GM23338 (cell line): ENCODE measurements at regions not wholly inside any gene's neighbourhood (a gene's known extent, or its start where the extent isn't known, plus 50 kb on each side); places are given as distances from the start of the nearest gene placed in this dataset.

ENCODE experiments used
- ATAC-seq: fragments of 200-7000 bp; cut with Tn5 transposase; 3 replicates; pipeline ENCODE4 v1.9.1; 2020
- DNase-seq: peaks from one replicate; pipeline ENCODE4 v3.0.0-alpha.2; 2015; ENCODE audit warnings: low spot score
- H2AFZ ChIP-seq: fragments of 200-600 bp; sonication (generic); 2 replicates; pipeline ENCODE4 v1.8.0; 2016; ENCODE audit warnings: antibody characterized with exemption, mild to moderate bottlenecking, moderate library complexity
- H3F3A ChIP-seq: fragments of 200-600 bp; sonication (generic); replicated peaks from 2 replicates; pipeline ENCODE4 v1.8.0; 2017; ENCODE audit warnings: antibody characterized with exemption, mixed run types, low read depth
- H3K27ac ChIP-seq: fragments of 200-600 bp; sonication (generic); 2 replicates; pipeline ENCODE4 v1.6.1; 2016; ENCODE audit warnings: low read depth
- H3K27me3 ChIP-seq: fragments of 200-600 bp; sonication (generic); 2 replicates; pipeline ENCODE4 v1.8.0; 2016; ENCODE audit warnings: mild to moderate bottlenecking, mixed run types, moderate library complexity; ENCODE audit not compliant: insufficient read depth
- H3K36me3 ChIP-seq: fragments of 200-600 bp; sonication (generic); 2 replicates; pipeline ENCODE4 v1.8.0; 2016; ENCODE audit warnings: mild to moderate bottlenecking; ENCODE audit not compliant: insufficient read depth
- H3K4me1 ChIP-seq: fragments of 200-600 bp; sonication (generic); 2 replicates; pipeline ENCODE4 v1.8.0; 2016; ENCODE audit warnings: mild to moderate bottlenecking, moderate library complexity; ENCODE audit not compliant: insufficient read depth
- H3K4me2 ChIP-seq: fragments of 200-600 bp; sonication (generic); 2 replicates; pipeline ENCODE4 v1.7.1; 2017; ENCODE audit warnings: mixed run types
- H3K4me3 ChIP-seq: fragments of 200-600 bp; sonication (generic); 2 replicates; pipeline ENCODE4 v1.6.1; 2016; ENCODE audit warnings: mixed run types
- H3K79me2 ChIP-seq: fragments of 200-600 bp; sonication (generic); replicated peaks from 2 replicates; pipeline ENCODE4 v1.8.0; 2017; ENCODE audit warnings: mild to moderate bottlenecking; ENCODE audit not compliant: insufficient read depth
- H3K9me2 ChIP-seq: fragments of 200-600 bp; sonication (generic); 2 replicates; pipeline ENCODE4 v1.8.0; 2017; ENCODE audit not compliant: insufficient read depth
- H4K20me1 ChIP-seq: fragments of 200-600 bp; sonication (generic); replicated peaks from 2 replicates; pipeline ENCODE4 v1.8.0; 2017; ENCODE audit warnings: mild to moderate bottlenecking; ENCODE audit not compliant: insufficient read depth
- H3K27ac Mint-ChIP-seq: 2 replicates; pipeline ENCODE4 v1.8.0; 2020; ENCODE audit warnings: inconsistent platforms, mild to moderate bottlenecking, moderate library complexity, mixed read lengths
- H3K27me3 Mint-ChIP-seq: 3 replicates; pipeline ENCODE4 v1.8.0; 2022; ENCODE audit warnings: low read depth, mild to moderate bottlenecking, moderate library complexity, mixed read lengths, inconsistent platforms; ENCODE audit not compliant: insufficient read depth, poor library complexity
- H3K36me3 Mint-ChIP-seq: 3 replicates; pipeline ENCODE4 v1.8.0; 2021; ENCODE audit warnings: low read depth, mild to moderate bottlenecking, inconsistent platforms, moderate library complexity, mixed read lengths
- H3K4me1 Mint-ChIP-seq: 3 replicates; pipeline ENCODE4 v1.8.0; 2020; ENCODE audit warnings: mild to moderate bottlenecking, inconsistent platforms, mixed read lengths
- H3K4me3 Mint-ChIP-seq: 3 replicates; pipeline ENCODE4 v1.8.0; 2021; ENCODE audit warnings: moderate library complexity, mild to moderate bottlenecking, inconsistent platforms, mixed read lengths
- H3K9me3 Mint-ChIP-seq: 3 replicates; pipeline ENCODE4 v1.8.0; 2020; ENCODE audit warnings: moderate library complexity, mild to moderate bottlenecking, inconsistent platforms, mixed read lengths
- CREB1 ChIP-seq: fragments of 250-450 bp; sonication (Bioruptor Pico); IDR thresholded peaks from 2 replicates; pipeline ENCODE4 v1.5.0; 2020; ENCODE audit warnings: low read depth, mild to moderate bottlenecking, moderate library complexity
- ETS1 ChIP-seq: IDR thresholded peaks from 2 replicates; pipeline ENCODE4 v1.6.1; 2016; ENCODE audit warnings: antibody characterized with exemption
- EZH2phosphoT487 ChIP-seq: fragments of 200-600 bp; sonication (generic); IDR thresholded peaks from one replicate; pipeline ENCODE4 v1.8.1; 2018; ENCODE audit warnings: antibody characterized with exemption; ENCODE audit not compliant: unreplicated experiment
- JUNB ChIP-seq: IDR thresholded peaks from one replicate; pipeline ENCODE4 v1.6.1; 2016; ENCODE audit warnings: antibody characterized with exemption; ENCODE audit not compliant: unreplicated experiment
- ZNF114 ChIP-seq: fragments of 250-450 bp; sonication (Bioruptor Pico); IDR thresholded peaks from 2 replicates; pipeline ENCODE4 v1.5.0; 2020; ENCODE audit warnings: mild to moderate bottlenecking, moderate library complexity
- ZNF331 ChIP-seq: fragments of 250-450 bp; sonication (Bioruptor Pico); IDR thresholded peaks from 2 replicates; pipeline ENCODE4 v1.5.0; 2020; ENCODE audit warnings: low read depth, mild to moderate bottlenecking, moderate library complexity
- ZNF462 ChIP-seq: fragments of 250-450 bp; sonication (Bioruptor Pico); IDR thresholded peaks from 2 replicates; pipeline ENCODE4 v1.5.0; 2020; ENCODE audit warnings: mild to moderate bottlenecking, moderate library complexity

- H3K4me1 ChIP-seq = no peaks in the 10 kb centered on the region
- H3K36me3 Mint-ChIP-seq = no peaks in the 10 kb centered on the region
- no peak for TF ChIP-seq EZH2phosphoT487
- TF ChIP-seq ZNF114 (CRISPR knock-in tag) = no peak
- TF ChIP-seq ZNF462 (CRISPR knock-in tag) = no peak
- TF ChIP-seq ZNF331 = no peak
- no peak for TF ChIP-seq ETS1
- no peak for TF ChIP-seq JUNB
- TF ChIP-seq CREB1 (CRISPR knock-in tag) = no peak
- H3K27me3 ChIP-seq = no peaks in the 10 kb centered on the region
- H3K4me3 ChIP-seq = no peak overlapping the region
- no peaks in the 10 kb centered on the region for H3K27me3 Mint-ChIP-seq
- H3F3A ChIP-seq = no peaks in the 10 kb centered on the region
- H3K4me3 Mint-ChIP-seq = no peak overlapping the region
- H3K36me3 ChIP-seq = no peaks in the 10 kb centered on the region
- no peak overlapping the region for H3K27ac ChIP-seq
- DNase-seq = no peak
- H3K4me2 ChIP-seq = no peak overlapping the region
- H3K4me1 Mint-ChIP-seq = no peaks in the 10 kb centered on the region
- H3K79me2 ChIP-seq = no peaks in the 10 kb centered on the region
- H3K9me2 ChIP-seq = no peaks in the 10 kb centered on the region
- peaks cover 3% of the 10 kb centered on the region; the same call in 2 of the 3 replicates for H3K9me3 Mint-ChIP-seq
- no peaks in the 10 kb centered on the region for H4K20me1 ChIP-seq
- H3K27ac Mint-ChIP-seq = no peak overlapping the region
- no peak overlapping the region for H2AFZ ChIP-seq
- no peak for ATAC-seq
These were observed 182.8 kb upstream of the SMIM30 start for GRCh38 chr7:113301141-113301540.
